IPS-15b (cell line): ENCODE measurements at regions not wholly inside any gene's neighbourhood (a gene's known extent, or its start where the extent isn't known, plus 50 kb on each side); places are given as distances from the start of the nearest gene placed in this dataset.

Experiments
- H3K27me3 ChIP-seq: one replicate; pipeline ENCODE4 v1.6.1; 2013; ENCODE audit warnings: low read length; ENCODE audit not compliant: control insufficient read depth, insufficient read depth
- H3K36me3 ChIP-seq: one replicate; pipeline ENCODE4 v1.6.1; 2013; ENCODE audit warnings: low read length; ENCODE audit not compliant: control insufficient read depth, insufficient read depth
- H3K4me1 ChIP-seq: one replicate; pipeline ENCODE4 v1.6.1; 2013; ENCODE audit warnings: mild to moderate bottlenecking, low read length; ENCODE audit not compliant: control insufficient read depth, insufficient read depth
- H3K4me3 ChIP-seq: one replicate; pipeline ENCODE4 v1.5.1; 2013; ENCODE audit warnings: low read depth, low read length
- H3K9ac ChIP-seq: one replicate; pipeline ENCODE4 v1.6.1; 2013; ENCODE audit warnings: low read depth, mild to moderate bottlenecking, low read length
- H3K9me3 ChIP-seq: one replicate; pipeline ENCODE4 v1.6.1; 2013; ENCODE audit warnings: mild to moderate bottlenecking, low read length; ENCODE audit not compliant: control insufficient read depth, insufficient read depth

GRCh38 chr22:49159711-49160110 lies 668.0 kb downstream of the BRD1 start:
- no peaks in the 10 kb centered on the region for H3K36me3 ChIP-seq
- no peaks in the 10 kb centered on the region for H3K9me3 ChIP-seq
- no peaks in the 10 kb centered on the region for H3K4me1 ChIP-seq
- H3K9ac ChIP-seq = no peak overlapping the region
- no peak overlapping the region for H3K4me3 ChIP-seq
- no peaks in the 10 kb centered on the region for H3K27me3 ChIP-seq

DNA sequence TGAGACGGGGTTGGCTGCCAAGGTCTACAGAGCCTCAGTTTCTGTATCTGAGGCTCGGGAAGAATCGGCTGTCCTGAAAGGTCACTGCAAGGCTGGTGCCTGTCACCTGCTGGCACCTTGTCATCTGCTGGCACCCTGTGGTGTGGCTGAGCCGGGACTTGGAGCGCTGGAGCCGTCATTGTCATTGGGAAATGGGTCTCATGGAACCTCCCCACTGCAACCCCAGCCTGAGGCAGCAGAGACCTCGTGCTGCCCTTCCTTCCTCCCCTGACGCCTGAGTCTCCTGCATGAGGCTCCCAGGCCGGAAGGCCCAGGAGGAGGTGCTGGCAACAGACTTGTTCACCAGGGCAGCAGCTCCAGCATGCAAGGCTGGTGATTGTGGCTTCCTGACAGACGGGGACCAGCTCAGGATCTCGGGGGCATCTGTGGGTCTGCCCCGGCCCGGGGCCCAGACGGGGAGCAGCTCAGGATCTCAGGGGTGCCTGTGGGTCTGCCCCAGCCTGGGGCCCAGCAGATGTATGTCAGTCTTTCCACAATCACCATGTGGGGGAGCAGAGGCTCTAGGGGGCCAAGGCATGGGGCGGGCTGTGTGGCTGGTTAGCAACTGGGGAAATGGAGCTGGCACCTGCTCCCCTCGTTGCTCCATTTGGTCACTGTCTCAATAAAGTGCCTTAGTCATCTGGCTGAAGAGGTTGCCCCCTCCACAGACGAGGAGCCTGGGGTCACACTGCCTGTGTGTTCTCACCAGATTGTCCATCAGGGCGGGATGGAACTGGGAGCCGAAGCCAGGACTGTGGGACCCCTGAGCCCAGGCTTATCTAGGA lies 668.7 kb downstream of the BRD1 start:
- H3K9ac ChIP-seq = no peak overlapping the region
- no peaks in the 10 kb centered on the region for H3K4me1 ChIP-seq
- H3K36me3 ChIP-seq = no peaks in the 10 kb centered on the region
- H3K4me3 ChIP-seq = no peak overlapping the region
- no peaks in the 10 kb centered on the region for H3K9me3 ChIP-seq
- no peaks in the 10 kb centered on the region for H3K27me3 ChIP-seq

- Histone ChIP-seq H3K27me3 (no peaks in the 10 kb centered on the region), H3K4me1 (no peaks in the 10 kb centered on the region)
These were observed 669.9 kb downstream of the BRD1 start for GRCh38 chr22:49157529-49158339.

DNA sequence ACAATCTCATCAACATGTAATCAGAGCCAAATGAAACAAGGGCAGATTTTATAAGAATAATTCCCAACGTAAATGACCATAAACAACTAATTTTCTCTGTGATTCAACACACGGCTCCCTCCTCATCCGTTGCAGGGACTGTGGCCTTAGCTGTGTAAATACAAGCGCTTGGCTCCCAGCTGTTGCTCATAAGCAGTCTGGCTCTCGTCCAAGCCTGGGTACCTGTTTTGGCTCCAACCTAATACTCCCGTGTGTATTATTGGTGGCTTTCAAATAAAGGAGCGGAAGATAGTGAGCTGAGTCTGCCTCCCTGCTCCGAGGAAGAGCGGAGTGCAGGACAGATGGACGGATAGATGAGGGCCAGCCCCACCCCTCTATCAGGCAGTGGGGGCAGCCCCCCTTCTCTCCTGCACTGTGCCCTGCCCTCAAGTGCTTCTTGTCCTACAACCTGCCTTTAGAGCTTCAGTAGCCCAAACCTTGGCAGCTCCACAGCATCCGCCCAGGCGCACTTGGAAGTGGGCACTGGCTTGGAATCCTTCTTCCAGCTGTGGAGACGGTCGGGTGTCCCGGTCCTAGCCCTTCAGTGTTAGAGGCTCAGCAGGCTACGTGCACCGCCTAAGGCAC lies 670.9 kb downstream of the BRD1 start:
- Histone ChIP-seq H3K4me1 (no peaks in the 10 kb centered on the region), H3K4me3 (no peak overlapping the region), H3K9ac (no peak overlapping the region), H3K36me3 (no peaks in the 10 kb centered on the region), H3K27me3 (no peaks in the 10 kb centered on the region), H3K9me3 (no peaks in the 10 kb centered on the region)

More at GRCh38 chr22:49157529-49158339, 669.9 kb downstream of the BRD1 start:
- Histone ChIP-seq H3K9ac (no peak overlapping the region), H3K36me3 (no peaks in the 10 kb centered on the region), H3K4me3 (no peak overlapping the region), H3K9me3 (no peaks in the 10 kb centered on the region)

- no peak overlapping the region for H3K9ac ChIP-seq
- no peaks in the 10 kb centered on the region for H3K4me1 ChIP-seq
- H3K27me3 ChIP-seq = no peaks in the 10 kb centered on the region
- no peaks in the 10 kb centered on the region for H3K9me3 ChIP-seq
- no peaks in the 10 kb centered on the region for H3K36me3 ChIP-seq
- H3K4me3 ChIP-seq = no peak overlapping the region
These were observed 671.7 kb downstream of the BRD1 start for GRCh38 chr22:49155770-49156580.

DNA sequence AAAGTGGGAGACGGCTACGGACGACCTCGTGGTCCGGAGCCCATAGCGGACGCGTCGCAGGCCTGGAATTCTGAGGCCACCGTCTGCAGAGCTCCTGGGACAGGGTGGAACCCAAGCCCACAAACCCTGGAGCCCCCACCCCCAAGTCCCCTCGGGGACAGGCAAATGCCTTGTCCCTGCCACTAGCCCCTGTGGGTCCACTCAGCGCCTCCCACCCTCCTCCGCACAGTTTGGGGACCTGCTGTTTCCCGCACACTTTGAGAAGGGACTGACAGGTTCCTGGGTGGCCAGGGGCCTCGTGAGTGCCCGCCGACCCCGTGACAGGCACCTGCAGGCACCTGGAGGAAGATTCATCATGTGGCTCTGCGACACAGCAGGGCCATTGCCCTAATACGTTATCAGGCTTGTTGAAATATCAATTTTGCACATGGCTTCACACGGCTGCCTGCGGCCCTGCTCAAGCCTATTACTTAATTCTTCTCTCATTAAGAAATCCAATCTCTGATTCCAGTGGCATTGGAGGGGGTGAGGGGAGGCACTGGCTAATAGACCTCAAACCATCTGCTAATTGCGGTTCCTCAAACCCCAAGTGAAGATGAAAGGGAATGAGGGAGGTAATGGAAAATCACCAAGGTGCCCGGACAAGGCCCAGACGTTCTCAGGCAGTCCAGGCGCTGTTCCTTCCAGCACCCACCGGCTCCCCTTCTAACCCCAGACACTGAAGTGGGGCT lies 672.5 kb downstream of the BRD1 start:
- Histone ChIP-seq H3K4me3 (no peak overlapping the region), H3K27me3 (no peaks in the 10 kb centered on the region), H3K36me3 (no peaks in the 10 kb centered on the region), H3K9me3 (no peaks in the 10 kb centered on the region), H3K4me1 (no peaks in the 10 kb centered on the region), H3K9ac (no peak overlapping the region)

GRCh38 chr22:49154433-49154832 lies 673.2 kb downstream of the BRD1 start:
- Histone ChIP-seq H3K9ac (no peak overlapping the region), H3K9me3 (no peaks in the 10 kb centered on the region), H3K4me3 (no peak overlapping the region), H3K36me3 (no peaks in the 10 kb centered on the region), H3K27me3 (no peaks in the 10 kb centered on the region), H3K4me1 (no peaks in the 10 kb centered on the region)

GRCh38 chr22:49153921-49154320 lies 673.8 kb downstream of the BRD1 start:
- Histone ChIP-seq H3K9me3 (no peaks in the 10 kb centered on the region), H3K27me3 (no peaks in the 10 kb centered on the region), H3K36me3 (no peaks in the 10 kb centered on the region)

DNA sequence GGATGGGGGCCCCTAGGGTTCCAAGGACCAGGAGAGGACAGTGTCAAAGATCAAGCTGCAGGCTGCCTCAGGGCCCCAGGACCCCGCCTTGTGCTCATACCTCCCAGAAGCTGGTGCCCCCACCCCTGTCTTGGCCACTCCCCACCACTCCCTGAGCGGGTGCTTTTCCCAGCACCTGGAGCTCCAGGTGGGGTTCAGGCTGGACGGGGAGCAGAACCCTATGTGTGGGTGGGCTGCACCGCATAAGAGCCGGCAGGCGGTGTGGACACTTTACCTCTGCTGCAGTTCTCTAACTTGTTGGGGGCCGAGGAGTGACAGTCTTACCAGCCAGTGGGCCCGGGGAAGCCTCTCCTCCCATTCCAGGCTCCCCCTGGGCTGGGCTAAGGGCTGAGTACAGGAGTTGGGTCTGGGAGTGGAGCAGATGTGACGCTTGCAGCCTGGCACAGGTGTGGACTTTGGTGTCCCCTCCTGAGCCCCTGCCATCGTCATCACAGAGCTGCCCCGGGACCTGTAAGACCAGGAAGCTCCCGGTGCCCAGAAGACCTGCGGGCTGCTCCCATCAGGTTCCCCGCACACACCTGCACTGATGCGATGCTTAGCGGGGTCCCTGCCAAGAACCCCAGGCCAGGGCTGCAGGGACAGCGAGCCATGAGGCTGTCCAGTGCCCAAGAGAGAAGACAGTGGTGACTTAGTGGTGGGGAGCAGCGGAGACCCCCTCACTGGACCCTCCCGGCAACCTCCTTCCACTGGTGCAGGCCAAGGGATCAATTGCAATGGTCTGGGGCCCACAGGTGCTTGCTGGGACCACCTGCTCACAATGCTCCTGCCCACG lies 674.5 kb downstream of the BRD1 start:
- Histone ChIP-seq H3K27me3 (no peaks in the 10 kb centered on the region), H3K9ac (no peak overlapping the region), H3K36me3 (no peaks in the 10 kb centered on the region), H3K4me3 (no peak overlapping the region), H3K9me3 (no peaks in the 10 kb centered on the region), H3K4me1 (no peaks in the 10 kb centered on the region)

More at GRCh38 chr22:49153921-49154320, 673.8 kb downstream of the BRD1 start:
- H3K4me1 ChIP-seq = no peaks in the 10 kb centered on the region
- H3K9ac ChIP-seq = no peak overlapping the region
- H3K4me3 ChIP-seq = no peak overlapping the region

- H3K4me3 ChIP-seq = no peak overlapping the region
- no peaks in the 10 kb centered on the region for H3K36me3 ChIP-seq
- no peak overlapping the region for H3K9ac ChIP-seq
- H3K9me3 ChIP-seq = no peaks in the 10 kb centered on the region
- no peaks in the 10 kb centered on the region for H3K4me1 ChIP-seq
- H3K27me3 ChIP-seq = no peaks in the 10 kb centered on the region
These were observed 675.3 kb downstream of the BRD1 start for GRCh38 chr22:49152127-49152938.
